Psoas muscle (tissue), 7 donors: ENCODE measurements at regions not wholly inside any gene's neighbourhood (a gene's known extent, or its start where the extent isn't known, plus 50 kb on each side); places are given as distances from the start of the nearest gene placed in this dataset.
"Not testable (repeated sequence)": the region's sequence is repeated elsewhere in the genome, so short reads cannot be mapped to it uniquely, and the experiment has no call there.

Source experiments
- ATAC-seq, 4 donors: fragments of 200-7000 bp; cut with Tn5 transposase; one replicate each; pipeline ENCODE4 v1.9.1; 2020; ENCODE audit warnings: moderate library complexity in 3 of 4, mild to moderate bottlenecking in 2 of 4
- DNase-seq, 2 donors: peaks; one replicate each; pipeline ENCODE4 v3.0.0-alpha.2; 2020
- H3K27ac ChIP-seq: fragments of 200-600 bp; one replicate; pipeline ENCODE4 v1.8.0; 2022
- H3K27me3 ChIP-seq, 3 donors: fragments of 200-600 bp in 1 of 3; one replicate each; pipeline versions ENCODE4 v1.6.1 to v1.8.0; 2013 to 2022; ENCODE audit warnings: low read length in 2 of 3, mild to moderate bottlenecking in 2 of 3, moderate library complexity in 1 of 3; ENCODE audit not compliant: insufficient read depth in 3 of 3
- H3K36me3 ChIP-seq, 2 donors: fragments of 200-600 bp in 1 of 2; one replicate each; pipeline versions ENCODE4 v1.6.1 to v1.8.0; 2013 to 2022; ENCODE audit warnings: low read depth in 1 of 2, mild to moderate bottlenecking in 1 of 2, moderate library complexity in 1 of 2; ENCODE audit not compliant: insufficient read depth in 1 of 2
- H3K4me1 ChIP-seq: fragments of 200-600 bp; one replicate; pipeline ENCODE4 v1.8.0; 2022
- H3K4me3 ChIP-seq: fragments of 200-600 bp; one replicate; pipeline ENCODE4 v1.8.0; 2022; ENCODE audit warnings: mild to moderate bottlenecking
- H3K9me3 ChIP-seq: fragments of 200-600 bp; one replicate; pipeline ENCODE4 v1.8.0; 2022
- CTCF ChIP-seq: fragments of 200-600 bp; IDR thresholded peaks from one replicate; pipeline ENCODE4 v1.8.0; 2022; ENCODE audit warnings: antibody characterized with exemption
- WGBS, 3 donors: extraction: QIAGEN DNeasy Blood & Tissue Kit; methylation state at CpG; one replicate each; pipeline versions ENCODE4 v1.1.6 to v1.1.7; 2013; 5-methylcytosine and 5-hydroxymethylcytosine counted together
- intact Hi-C, 2 donors: fragments of 100-400 bp; cut with DNase I; formaldehyde crosslinking; loops; one replicate each; pipeline versions ENCODE4 v1.11.0 to v1.14.2; 2022
- donor health status: healthy with polysubstance abuse.
- donor health status: DM: no; HTN: no; CAD: no; lungs with moderate emphysema.
- donor health status: Bipolar disorder and iron deficiency.
- donor health status: healthy.
- donor health status: DM: yes; HTN: yes; CAD: no.
- donor health status: DM: no; HTN: no; CAD: no.
- donor health status: DM: yes; HTN: yes; CAD: no.

DNA sequence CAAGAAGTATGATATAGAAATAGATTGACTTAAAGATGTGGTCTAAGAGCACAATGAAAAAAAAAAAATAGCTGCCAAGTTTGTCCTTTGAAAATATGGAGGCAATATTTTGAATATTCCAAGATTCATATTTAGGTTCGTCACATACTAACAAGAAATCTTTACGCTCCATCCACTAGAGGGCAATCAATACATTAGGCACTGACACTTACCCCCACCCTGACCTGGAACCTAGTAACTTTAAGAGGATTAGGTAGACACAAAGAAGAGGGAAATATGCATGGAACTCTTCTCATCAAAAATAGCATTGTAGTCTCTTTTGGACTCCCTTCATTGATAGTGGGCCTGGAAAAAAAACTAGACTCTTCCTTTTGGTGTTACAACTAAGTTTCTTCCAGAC, 1108.1 kb downstream of the PCDH19 start:
- peak; percentile 10 for TF ChIP-seq CTCF
- no peaks in the 10 kb centered on the region for H3K9me3 ChIP-seq
- no peaks in the 10 kb centered on the region for H3K36me3 ChIP-seq
- intact Hi-C loops = no loop called here
- ATAC-seq (no peak), DNase-seq (no peak)
- H3K27me3 ChIP-seq = peaks cover 0 to 17% (median 0%) of the 10 kb centered on the region in 3 donors
- no peak overlapping the region for H3K4me3 ChIP-seq
- WGBS, 3 donors = 13 to 39% (median 34%) methylated on average over 2 of the region's 2 CpGs
- no peak overlapping the region for H3K27ac ChIP-seq
- no peaks in the 10 kb centered on the region for H3K4me1 ChIP-seq

DNA sequence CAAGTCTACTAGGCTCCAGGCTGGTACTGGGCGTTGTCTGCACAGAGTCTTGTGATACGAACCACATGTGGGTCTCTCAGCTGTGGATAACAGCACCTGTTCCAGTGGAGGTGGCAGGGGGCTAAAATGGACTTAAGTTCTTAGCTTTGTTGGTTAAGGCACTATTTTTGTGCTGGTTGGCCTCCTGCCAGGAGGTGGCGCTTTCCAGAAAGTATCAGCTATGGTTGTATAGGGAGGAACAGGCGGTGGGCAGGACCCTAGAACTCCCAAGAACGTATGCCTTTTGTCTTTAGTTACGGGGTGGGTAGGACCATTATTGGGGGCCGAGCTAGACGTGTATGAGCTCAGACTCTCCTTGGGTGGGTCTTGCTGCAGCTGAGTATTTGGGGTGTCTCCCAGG, 1138.4 kb downstream of the PCDH19 start:
- Histone ChIP-seq H3K36me3 (no peaks in the 10 kb centered on the region), H3K27ac (no peak overlapping the region), H3K4me1 (no peaks in the 10 kb centered on the region), H3K4me3 (no peak overlapping the region), H3K27me3 (peaks cover 0 to 10% (median 0%) of the 10 kb centered on the region in 3 donors), H3K9me3 (no peaks in the 10 kb centered on the region)
- 70 to 84% (median 76%) methylated on average over 5 to 8 of the region's 8 CpGs for WGBS, 3 donors
- ATAC-seq = no peak
- intact Hi-C loops = no loop called here
- no peak for DNase-seq
- TF ChIP-seq CTCF = no peak

- WGBS, 3 donors = 53 to 77% (median 71%) methylated on average over 2 of the region's 2 CpGs
These were observed 1143.8 kb downstream of the PCDH19 start for GRCh38 chrX:99266255-99266654.

DNA sequence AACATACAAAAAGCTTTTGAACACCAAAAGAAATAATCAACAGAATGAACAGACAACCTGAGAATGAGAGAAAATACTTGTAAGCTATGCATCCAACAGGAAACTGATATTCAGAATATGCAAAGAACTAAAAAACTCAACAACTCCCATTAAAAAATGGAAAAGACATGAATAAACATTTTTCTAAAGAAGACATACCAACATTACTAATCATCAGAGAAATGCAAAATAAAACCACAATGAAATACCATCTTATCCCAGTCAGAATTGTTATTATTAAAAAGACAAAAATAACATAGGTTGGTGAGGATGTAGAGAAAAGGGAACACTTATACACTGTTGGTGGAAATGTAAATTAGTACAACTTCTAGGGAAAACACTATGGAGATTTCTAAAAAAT, 1161.9 kb downstream of the PCDH19 start:
- no peak for DNase-seq
- no peak for TF ChIP-seq CTCF
- no peaks in the 10 kb centered on the region for H3K4me1 ChIP-seq
- no peak for ATAC-seq
- no peaks in the 10 kb centered on the region for H3K36me3 ChIP-seq
- no peak overlapping the region for H3K27ac ChIP-seq
- intact Hi-C loops = no loop called here
- H3K4me3 ChIP-seq = no peak overlapping the region
- H3K27me3 ChIP-seq = no peaks in the 10 kb centered on the region
- no peaks in the 10 kb centered on the region for H3K9me3 ChIP-seq

More at GRCh38 chrX:99266255-99266654, 1143.8 kb downstream of the PCDH19 start:
- intact Hi-C loops = no loop called here
- Histone ChIP-seq H3K36me3 (no peaks in the 10 kb centered on the region), H3K4me1 (no peaks in the 10 kb centered on the region), H3K4me3 (no peak overlapping the region), H3K9me3 (no peaks in the 10 kb centered on the region), H3K27ac (no peak overlapping the region), H3K27me3 (no peaks in the 10 kb centered on the region)
- no peak for DNase-seq
- TF ChIP-seq CTCF = no peak
- no peak for ATAC-seq

DNA sequence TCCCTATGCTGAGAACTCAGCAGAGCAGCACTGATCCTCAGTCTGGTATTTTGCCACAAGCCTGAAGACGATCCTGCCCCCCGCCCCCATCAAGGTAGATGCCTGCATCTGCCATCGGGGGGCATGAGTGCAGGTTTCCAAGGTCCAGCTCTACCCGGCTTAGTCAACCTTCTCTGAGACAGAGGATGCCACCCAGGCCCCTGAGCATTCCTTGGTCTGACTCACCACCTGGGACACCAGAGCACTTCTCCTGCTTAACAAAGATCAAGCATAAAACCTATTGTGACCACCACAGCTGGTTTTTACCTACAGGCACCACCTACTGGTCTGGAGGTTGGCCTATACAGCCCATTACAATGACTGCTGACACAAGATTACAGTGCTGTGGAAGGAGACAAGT, 1168.1 kb downstream of the PCDH19 start:
- H3K4me1 ChIP-seq = no peaks in the 10 kb centered on the region
- intact Hi-C loops = no loop called here
- WGBS, 3 donors = 60 to 82% (median 78%) methylated on average over 4 of the region's 4 CpGs
- no peaks in the 10 kb centered on the region for H3K36me3 ChIP-seq
- ATAC-seq (no peak), DNase-seq (no peak)
- no peak for TF ChIP-seq CTCF
- H3K9me3 ChIP-seq = no peaks in the 10 kb centered on the region
- no peak overlapping the region for H3K27ac ChIP-seq
- no peak overlapping the region for H3K4me3 ChIP-seq
- no peaks in the 10 kb centered on the region for H3K27me3 ChIP-seq

GRCh38 chrX:99234384-99234783, 1175.7 kb downstream of the PCDH19 start:
- H3K27ac ChIP-seq, H3K9me3 ChIP-seq, DNase-seq, H3K27me3 ChIP-seq, H3K4me1 ChIP-seq, ATAC-seq, H3K4me3 ChIP-seq, intact Hi-C loops, H3K36me3 ChIP-seq: not testable (repeated sequence)
- 87 to 90% (median 90%) methylated on average over 6 of the region's 6 CpGs for WGBS, 3 donors
